Activated T-cell treated with anti-CD3 and anti-CD28 coated beads, Interleukin-2, amount 50 U/mL, for 4 hours (primary cell): ENCODE measurements at regions not wholly inside any gene's neighbourhood (a gene's known extent, or its start where the extent isn't known, plus 50 kb on each side); places are given as distances from the start of the nearest gene placed in this dataset.

Experiments
- ATAC-seq, 2 donors: fragments of 200-7000 bp; cut with Tn5 transposase; one replicate each; pipeline ENCODE4 v1.10.0; 2021
- DNase-seq: peaks from one replicate; pipeline ENCODE4 v3.0.0-alpha.2; 2020
- H3K27me3 Mint-ChIP-seq: one replicate; pipeline ENCODE4 v1.8.0; 2021; ENCODE audit warnings: low read depth, mixed read lengths
- H3K36me3 Mint-ChIP-seq: one replicate; pipeline ENCODE4 v1.8.0; 2022; ENCODE audit warnings: mixed read lengths; ENCODE audit not compliant: insufficient read depth
- H3K4me1 Mint-ChIP-seq: one replicate; pipeline ENCODE4 v1.8.0; 2021; ENCODE audit warnings: low read depth, mixed read lengths
- H3K4me3 Mint-ChIP-seq: one replicate; pipeline ENCODE4 v1.8.0; 2021; ENCODE audit warnings: mild to moderate bottlenecking, moderate library complexity, mixed read lengths
- H3K9me3 Mint-ChIP-seq: one replicate; pipeline ENCODE4 v1.8.0; 2021; ENCODE audit warnings: mixed read lengths

- H3K36me3 Mint-ChIP-seq: no peaks in the 10 kb centered on the region
- no peak for DNase-seq
- peaks cover 15% of the 10 kb centered on the region for H3K27me3 Mint-ChIP-seq
- no peak overlapping the region for H3K4me3 Mint-ChIP-seq
- H3K4me1 Mint-ChIP-seq: no peaks in the 10 kb centered on the region
- ATAC-seq: no peak
- no peaks in the 10 kb centered on the region for H3K9me3 Mint-ChIP-seq
Observed at GRCh38 chr6:139944976-139945375, 570.5 kb upstream of the CITED2 start.

GRCh38 chr6:139944131-139944530 lies 569.7 kb upstream of the CITED2 start:
- DNase-seq: no peak
- H3K36me3 Mint-ChIP-seq: no peaks in the 10 kb centered on the region
- H3K27me3 Mint-ChIP-seq: peaks cover 15% of the 10 kb centered on the region
- no peaks in the 10 kb centered on the region for H3K4me1 Mint-ChIP-seq
- no peak overlapping the region for H3K4me3 Mint-ChIP-seq
- H3K9me3 Mint-ChIP-seq: no peaks in the 10 kb centered on the region
- no peak for ATAC-seq

GRCh38 chr6:139943391-139943790 lies 568.9 kb upstream of the CITED2 start:
- H3K27me3 Mint-ChIP-seq: peaks cover 15% of the 10 kb centered on the region
- H3K4me3 Mint-ChIP-seq: no peak overlapping the region
- no peaks in the 10 kb centered on the region for H3K36me3 Mint-ChIP-seq
- no peaks in the 10 kb centered on the region for H3K4me1 Mint-ChIP-seq
- H3K9me3 Mint-ChIP-seq: no peaks in the 10 kb centered on the region
- no peak for ATAC-seq
- DNase-seq: no peak

- ATAC-seq (no peak), DNase-seq (no peak)
- Mint-ChIP-seq H3K27me3 (peaks cover 15% of the 10 kb centered on the region), H3K36me3 (no peaks in the 10 kb centered on the region), H3K4me3 (no peak overlapping the region), H3K4me1 (no peaks in the 10 kb centered on the region), H3K9me3 (no peaks in the 10 kb centered on the region)
Observed at GRCh38 chr6:139942331-139942730, 567.9 kb upstream of the CITED2 start.

GRCh38 chr6:139941826-139942225 lies 567.4 kb upstream of the CITED2 start:
- H3K4me1 Mint-ChIP-seq: no peaks in the 10 kb centered on the region

GRCh38 chr6:139940741-139941729 lies 566.6 kb upstream of the CITED2 start:
- ATAC-seq (no peak), DNase-seq (no peak)
- peaks cover 15% of the 10 kb centered on the region for H3K27me3 Mint-ChIP-seq
- H3K4me3 Mint-ChIP-seq: no peak overlapping the region
- no peaks in the 10 kb centered on the region for H3K4me1 Mint-ChIP-seq
- H3K36me3 Mint-ChIP-seq: no peaks in the 10 kb centered on the region
- H3K9me3 Mint-ChIP-seq: no peaks in the 10 kb centered on the region

More at GRCh38 chr6:139941826-139942225, 567.4 kb upstream of the CITED2 start:
- no peak for DNase-seq
- no peak for ATAC-seq
- H3K9me3 Mint-ChIP-seq: no peaks in the 10 kb centered on the region
- peaks cover 15% of the 10 kb centered on the region for H3K27me3 Mint-ChIP-seq
- H3K36me3 Mint-ChIP-seq: no peaks in the 10 kb centered on the region
- no peak overlapping the region for H3K4me3 Mint-ChIP-seq

GRCh38 chr6:139939189-139939979 lies 564.9 kb upstream of the CITED2 start:
- no peaks in the 10 kb centered on the region for H3K9me3 Mint-ChIP-seq
- H3K27me3 Mint-ChIP-seq: peaks cover 5% of the 10 kb centered on the region
- H3K36me3 Mint-ChIP-seq: no peaks in the 10 kb centered on the region
- no peak overlapping the region for H3K4me3 Mint-ChIP-seq
- no peak for DNase-seq
- no peaks in the 10 kb centered on the region for H3K4me1 Mint-ChIP-seq
- no peak for ATAC-seq

GRCh38 chr6:139932671-139933070 lies 558.2 kb upstream of the CITED2 start:
- DNase-seq (no peak), ATAC-seq (no peak)
- H3K36me3 Mint-ChIP-seq: no peaks in the 10 kb centered on the region
- no peak overlapping the region for H3K4me3 Mint-ChIP-seq
- no peaks in the 10 kb centered on the region for H3K9me3 Mint-ChIP-seq
- H3K4me1 Mint-ChIP-seq: no peaks in the 10 kb centered on the region
- H3K27me3 Mint-ChIP-seq: no peaks in the 10 kb centered on the region

GRCh38 chr6:139931747-139932146 lies 557.3 kb upstream of the CITED2 start:
- Mint-ChIP-seq H3K9me3 (no peaks in the 10 kb centered on the region), H3K4me1 (no peaks in the 10 kb centered on the region), H3K27me3 (peaks cover 1% of the 10 kb centered on the region), H3K36me3 (no peaks in the 10 kb centered on the region), H3K4me3 (no peak overlapping the region)
- no peak for ATAC-seq
- DNase-seq: no peak

- ATAC-seq: no peak
Observed at GRCh38 chr6:139927742-139928305, 553.4 kb upstream of the CITED2 start.

GRCh38 chr6:139927236-139927635 lies 552.8 kb upstream of the CITED2 start:
- no peak overlapping the region for H3K4me3 Mint-ChIP-seq
- ATAC-seq (no peak), DNase-seq (no peak)

More at GRCh38 chr6:139927742-139928305, 553.4 kb upstream of the CITED2 start:
- Mint-ChIP-seq H3K4me1 (no peaks in the 10 kb centered on the region), H3K9me3 (no peaks in the 10 kb centered on the region), H3K4me3 (no peak overlapping the region), H3K36me3 (no peaks in the 10 kb centered on the region), H3K27me3 (peaks cover 2% of the 10 kb centered on the region)
- no peak for DNase-seq

GRCh38 chr6:139926711-139927110 lies 552.3 kb upstream of the CITED2 start:
- ATAC-seq (no peak), DNase-seq (no peak)
- H3K36me3 Mint-ChIP-seq: no peaks in the 10 kb centered on the region
- H3K4me1 Mint-ChIP-seq: no peaks in the 10 kb centered on the region
- no peaks in the 10 kb centered on the region for H3K9me3 Mint-ChIP-seq
- no peak overlapping the region for H3K4me3 Mint-ChIP-seq
- H3K27me3 Mint-ChIP-seq: peaks cover 9% of the 10 kb centered on the region

More at GRCh38 chr6:139927236-139927635, 552.8 kb upstream of the CITED2 start:
- H3K36me3 Mint-ChIP-seq: no peaks in the 10 kb centered on the region
- no peaks in the 10 kb centered on the region for H3K4me1 Mint-ChIP-seq
- H3K27me3 Mint-ChIP-seq: peaks cover 5% of the 10 kb centered on the region
- no peaks in the 10 kb centered on the region for H3K9me3 Mint-ChIP-seq

- H3K4me3 Mint-ChIP-seq: no peak overlapping the region
- ATAC-seq (no peak), DNase-seq (no peak)
- H3K36me3 Mint-ChIP-seq: no peaks in the 10 kb centered on the region
- H3K9me3 Mint-ChIP-seq: no peaks in the 10 kb centered on the region
- H3K4me1 Mint-ChIP-seq: no peaks in the 10 kb centered on the region
- H3K27me3 Mint-ChIP-seq: peaks cover 12% of the 10 kb centered on the region
Observed at GRCh38 chr6:139925894-139926641, 551.6 kb upstream of the CITED2 start.
